ENCODE measurements at regions not wholly inside any gene's neighbourhood (a gene's known extent, or its start where the extent isn't known, plus 50 kb on each side); places are given as distances from the start of the nearest gene placed in this dataset.

DNA sequence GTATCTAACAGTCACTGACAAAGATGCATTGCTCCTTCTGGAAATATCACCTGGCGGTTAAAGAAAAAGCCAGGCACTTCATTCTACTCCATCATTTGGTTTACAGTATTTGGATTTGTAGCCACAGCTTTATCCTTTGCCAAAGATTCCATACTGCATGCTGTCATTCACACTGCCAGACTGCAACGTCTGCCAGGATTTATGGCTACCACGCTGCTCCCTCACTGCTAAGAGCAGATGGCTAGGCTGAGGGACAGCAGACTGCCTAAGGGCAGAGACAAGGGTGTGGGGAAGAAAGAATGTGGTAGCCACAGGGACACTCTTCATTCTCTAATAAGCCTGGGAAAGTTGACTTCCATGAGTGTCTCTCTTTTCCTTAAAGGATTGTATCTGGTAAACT is 1047.0 kb downstream of the TUSC7 start:
- DNase-seq, result peak; percentile 13
- POLR2A ChIA-PET, result interaction anchor here (0.6 kb wide), 1 partner anchor 666 kb away, joined by 3 read pairs; no protein-coding TSS in a partner anchor
- no peaks in the 10 kb centered on the region for H3K79me2 ChIP-seq (ENCODE audit: insufficient read depth)

DNA sequence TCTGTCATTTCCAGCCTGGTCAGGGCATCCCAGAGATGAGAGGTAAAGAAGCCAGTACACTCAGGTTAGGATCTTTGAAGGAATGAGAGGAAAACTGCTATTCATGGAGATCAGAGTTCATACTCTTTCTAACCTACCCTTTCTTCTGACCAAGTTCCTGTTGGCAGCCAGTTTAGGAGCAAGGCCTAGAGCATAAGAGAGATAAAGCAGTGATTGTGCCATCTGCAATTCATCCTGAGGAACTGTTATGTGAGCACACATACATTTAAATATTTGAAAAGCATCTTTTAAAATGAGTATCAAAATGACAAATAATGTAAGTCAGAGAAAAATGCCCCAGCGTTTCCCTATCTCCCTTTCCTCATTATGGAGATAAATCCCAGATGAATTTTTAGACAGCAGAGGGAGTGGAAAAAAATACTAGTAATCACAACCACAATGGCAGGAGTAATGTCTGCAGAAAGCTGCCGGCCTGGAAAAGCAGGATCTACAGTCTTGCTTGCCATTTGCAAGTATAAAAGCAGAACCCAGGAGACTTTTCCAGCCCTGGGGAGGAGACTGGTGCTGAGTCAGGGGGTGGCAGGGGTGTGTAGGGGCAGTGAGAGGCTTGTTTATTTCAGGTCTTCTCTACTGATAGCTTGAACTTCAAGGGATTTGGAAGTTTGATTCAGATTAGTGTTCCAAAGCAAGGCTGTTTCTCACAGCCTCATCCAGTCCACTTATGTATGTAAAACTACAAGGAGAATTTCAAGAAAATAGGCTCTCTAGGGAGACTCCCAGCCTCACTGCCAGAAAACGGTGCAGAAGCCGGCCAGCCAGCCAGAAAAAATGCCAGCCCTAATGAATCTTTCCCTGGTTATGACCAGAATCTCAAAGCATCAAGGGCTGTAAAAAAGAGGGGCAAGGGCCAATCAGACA is 1052.4 kb downstream of the TUSC7 start:
- no peaks in the 10 kb centered on the region for H3K9me2 ChIP-seq
- no peaks in the 10 kb centered on the region for H3K27me3 ChIP-seq (ENCODE audit: insufficient read depth)
- peaks cover 0 to 37% of the 10 kb centered on the region in 2 experiments; a peak in 2 of 4 replicates for H3K4me1 ChIP-seq (ENCODE audit: control insufficient read depth in 1 of 2, insufficient read depth in 2 of 2, low read depth in 1 of 2, low read length in 1 of 2)
- no peak overlapping the region for H2AFZ ChIP-seq (ENCODE audit: low read depth)
- H3K27ac ChIP-seq (ENCODE audit: low read depth in 2 of 2, low read length in 1 of 2), result peak overlapping the region in 1 of 2 experiments; percentile 93; a peak in 2 of 4 replicates
- H3K79me2 ChIP-seq (ENCODE audit: insufficient read depth), result no peaks in the 10 kb centered on the region
- H3K4me2 ChIP-seq, result no peak overlapping the region
- no peaks in the 10 kb centered on the region for H3K36me3 ChIP-seq (replicated peaks in 1 of 2; ENCODE audit: control insufficient read depth in 1 of 2, insufficient read depth in 2 of 2, low read length in 1 of 2)
- no peaks in the 10 kb centered on the region for H3F3A ChIP-seq (replicated peaks; ENCODE audit: insufficient read depth)
- no peaks in the 10 kb centered on the region for H3K9me3 ChIP-seq
- no peak overlapping the region for H3K4me3 ChIP-seq (ENCODE audit: low read depth in 2 of 2, low read length in 1 of 2)
- no peaks in the 10 kb centered on the region for H4K20me1 ChIP-seq (ENCODE audit: insufficient read depth)
- peak; percentile 15 for DNase-seq
- ChIA-PET POLR2A (no interaction called here), CTCF (interaction anchor here (0.9 to 1.2 kb wide), 3 partner anchors 36 to 234 kb away, joined by 3 to 4 read pairs (median 3); no protein-coding TSS in a partner anchor)
- WGBS (ENCODE audit: low lambda C conversion rate), result 22% methylated on average over 4 of the region's 4 CpGs
- H3K9ac ChIP-seq, result no peak overlapping the region
- peak; percentile 45 for TF ChIP-seq GATA2 (CRISPR knock-in tag; IDR thresholded peaks at IDR 0.05)
- TF ChIP-seq RAD21 (IDR thresholded peaks at IDR 0.05; ENCODE audit: low read length), result peak; percentile 2; the same call in 1 of the 2 replicates
- TF ChIP-seq, protein P1, sequence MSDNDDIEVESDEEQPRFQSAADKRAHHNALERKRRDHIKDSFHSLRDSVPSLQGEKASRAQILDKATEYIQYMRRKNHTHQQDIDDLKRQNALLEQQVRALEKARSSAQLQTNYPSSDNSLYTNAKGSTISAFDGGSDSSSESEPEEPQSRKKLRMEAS (IDR thresholded peaks at IDR 0.05; ENCODE audit: low read depth), result no peak
- TF ChIP-seq, protein P2, sequence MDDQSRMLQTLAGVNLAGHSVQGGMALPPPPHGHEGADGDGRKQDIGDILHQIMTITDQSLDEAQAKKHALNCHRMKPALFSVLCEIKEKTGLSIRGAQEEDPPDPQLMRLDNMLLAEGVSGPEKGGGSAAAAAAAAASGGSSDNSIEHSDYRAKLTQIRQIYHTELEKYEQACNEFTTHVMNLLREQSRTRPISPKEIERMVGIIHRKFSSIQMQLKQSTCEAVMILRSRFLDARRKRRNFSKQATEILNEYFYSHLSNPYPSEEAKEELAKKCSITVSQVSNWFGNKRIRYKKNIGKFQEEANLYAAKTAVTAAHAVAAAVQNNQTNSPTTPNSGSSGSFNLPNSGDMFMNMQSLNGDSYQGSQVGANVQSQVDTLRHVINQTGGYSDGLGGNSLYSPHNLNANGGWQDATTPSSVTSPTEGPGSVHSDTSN (IDR thresholded peaks at IDR 0.05), result 0 out of 2 replicates have a peak, but pooled peaks have one; percentile 41
- TF ChIP-seq TCF12 (IDR thresholded peaks at IDR 0.05), result peak; percentile 50
- TF ChIP-seq RCOR1 (IDR thresholded peaks at IDR 0.05; ENCODE audit: low read length), result no peak
- TF ChIP-seq RXRA (IDR thresholded peaks at IDR 0.05; ENCODE audit: borderline replicate concordance, low read depth), result no peak
- peak in 1 of 2 experiments; percentile 42; a peak in 2 of 4 replicates for TF ChIP-seq EP300 (IDR thresholded peaks at IDR 0.05; ENCODE audit: borderline replicate concordance in 1 of 2, low read depth in 1 of 2, low read length in 1 of 2)
- TF ChIP-seq, protein P3, sequence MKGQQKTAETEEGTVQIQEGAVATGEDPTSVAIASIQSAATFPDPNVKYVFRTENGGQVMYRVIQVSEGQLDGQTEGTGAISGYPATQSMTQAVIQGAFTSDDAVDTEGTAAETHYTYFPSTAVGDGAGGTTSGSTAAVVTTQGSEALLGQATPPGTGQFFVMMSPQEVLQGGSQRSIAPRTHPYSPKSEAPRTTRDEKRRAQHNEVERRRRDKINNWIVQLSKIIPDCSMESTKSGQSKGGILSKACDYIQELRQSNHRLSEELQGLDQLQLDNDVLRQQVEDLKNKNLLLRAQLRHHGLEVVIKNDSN (IDR thresholded peaks at IDR 0.05; ENCODE audit: borderline replicate concordance, low read depth), result no peak

More for the DNA sequence above, 1047.0 kb downstream of the TUSC7 start:
- H3K4me3 ChIP-seq (ENCODE audit: low read depth in 2 of 2, low read length in 1 of 2), result no peak overlapping the region
- H3K9me2 ChIP-seq, result no peaks in the 10 kb centered on the region
- no peaks in the 10 kb centered on the region for H3K27me3 ChIP-seq (ENCODE audit: insufficient read depth)
- no peak for TF ChIP-seq NFIC (IDR thresholded peaks at IDR 0.05; ENCODE audit: borderline replicate concordance)
- TF ChIP-seq GATA2 (CRISPR knock-in tag; IDR thresholded peaks at IDR 0.05), result peak; percentile 38; the same call in 1 of the 2 replicates
- TF ChIP-seq FOSL2 (IDR thresholded peaks at IDR 0.05; ENCODE audit: borderline replicate concordance, low read depth), result no peak
- TF ChIP-seq NRF1 (IDR thresholded peaks at IDR 0.05; ENCODE audit: low read depth, low read length), result no peak
- peak in 1 of 2 experiments; percentile 75; a peak in 1 of 4 replicates for TF ChIP-seq EP300 (IDR thresholded peaks at IDR 0.05; ENCODE audit: borderline replicate concordance in 1 of 2, low read depth in 1 of 2, low read length in 1 of 2)
- TF ChIP-seq, protein P3 (IDR thresholded peaks at IDR 0.05; ENCODE audit: borderline replicate concordance, low read depth), result no peak
- TF ChIP-seq RCOR1 (IDR thresholded peaks at IDR 0.05; ENCODE audit: low read length), result 0 out of 2 replicates have a peak, but pooled peaks have one; percentile 47
- TF ChIP-seq, protein P2 (IDR thresholded peaks at IDR 0.05), result no peak
- TF ChIP-seq JUND (IDR thresholded peaks at IDR 0.05), result no peak
- TF ChIP-seq FOXJ3 (CRISPR knock-in tag; IDR thresholded peaks at IDR 0.05), result no peak
- no peaks in the 10 kb centered on the region for H3K9me3 ChIP-seq
- CTCF ChIA-PET, result no interaction called here
- no peak overlapping the region for H3K9ac ChIP-seq
- peaks cover 0 to 14% of the 10 kb centered on the region in 2 experiments; a peak in 2 of 4 replicates for H3K4me1 ChIP-seq (ENCODE audit: control insufficient read depth in 1 of 2, insufficient read depth in 2 of 2, low read depth in 1 of 2, low read length in 1 of 2)
- H3K36me3 ChIP-seq (replicated peaks in 1 of 2; ENCODE audit: control insufficient read depth in 1 of 2, insufficient read depth in 2 of 2, low read length in 1 of 2), result no peaks in the 10 kb centered on the region
- H3K27ac ChIP-seq (ENCODE audit: low read depth in 2 of 2, low read length in 1 of 2), result peak overlapping the region in 1 of 2 experiments; percentile 40; a peak in 2 of 4 replicates
- H4K20me1 ChIP-seq (ENCODE audit: insufficient read depth), result no peaks in the 10 kb centered on the region
- H2AFZ ChIP-seq (ENCODE audit: low read depth), result no peak overlapping the region
- no peak overlapping the region for H3K4me2 ChIP-seq
- WGBS (ENCODE audit: low lambda C conversion rate), result 52% methylated on average over 3 of the region's 3 CpGs
- no peaks in the 10 kb centered on the region for H3F3A ChIP-seq (replicated peaks; ENCODE audit: insufficient read depth)
